ENCODE measurements at regions not wholly inside any gene's neighbourhood (a gene's known extent, or its start where the extent isn't known, plus 50 kb on each side); places are given as distances from the start of the nearest gene placed in this dataset.

GRCh38 chr21:15119486-15119885 is 54.7 kb upstream of the NRIP1 start:
- H3K4me3 ChIP-seq, result no peak overlapping the region
- no peaks in the 10 kb centered on the region for H3K36me3 ChIP-seq
- no peaks in the 10 kb centered on the region for H3K27me3 ChIP-seq
- peaks cover 7 to 13% (median 12%) of the 10 kb centered on the region in 4 donors for H3K4me1 ChIP-seq
- WGBS, result 77% methylated on average over 3 of the region's 3 CpGs
- DNase-seq (ENCODE audit: extremely low spot score), result no peak
- no peaks in the 10 kb centered on the region for H3K9me3 ChIP-seq
- no peak for TF ChIP-seq POLR2A (IDR thresholded peaks at IDR 0.05; ENCODE audit: low read depth)
- no peak for TF ChIP-seq POLR2AphosphoS5 (IDR thresholded peaks at IDR 0.05)
- no peak for TF ChIP-seq EP300 (IDR thresholded peaks at IDR 0.05)
- no peak for TF ChIP-seq CTCF (IDR thresholded peaks at IDR 0.05)
- no peak overlapping the region for H3K27ac ChIP-seq (replicated peaks in 1 of 4)
- intact Hi-C loops (cut with DNase I), result no loop called here

GRCh38 chr21:15121097-15121654 is 56.4 kb upstream of the NRIP1 start:
- H3K9me3 ChIP-seq, result no peaks in the 10 kb centered on the region
- no peak overlapping the region for H3K4me3 ChIP-seq
- H3K27me3 ChIP-seq, result no peaks in the 10 kb centered on the region
- 85% methylated on average over 5 of the region's 5 CpGs for WGBS
- H3K4me1 ChIP-seq, result peaks cover 7 to 13% (median 12%) of the 10 kb centered on the region in 4 donors
- no peak for DNase-seq (ENCODE audit: extremely low spot score)
- H3K27ac ChIP-seq (replicated peaks in 1 of 4), result peak overlapping the region in 2 of 4 donors; percentile 7 to 49
- TF ChIP-seq CTCF (IDR thresholded peaks at IDR 0.05) (no peak), EP300 (IDR thresholded peaks at IDR 0.05) (no peak), POLR2AphosphoS5 (IDR thresholded peaks at IDR 0.05) (no peak), POLR2A (IDR thresholded peaks at IDR 0.05; ENCODE audit: low read depth) (no peak)
- H3K36me3 ChIP-seq, result no peaks in the 10 kb centered on the region
- intact Hi-C loops (cut with DNase I), result no loop called here

- Histone ChIP-seq H3K27ac (replicated peaks in 1 of 4) (peak overlapping the region in 2 of 4 donors; percentile 7 to 49), H3K4me3 (no peak overlapping the region), H3K4me1 (peaks cover 7 to 13% (median 12%) of the 10 kb centered on the region in 4 donors), H3K36me3 (no peaks in the 10 kb centered on the region), H3K27me3 (no peaks in the 10 kb centered on the region), H3K9me3 (no peaks in the 10 kb centered on the region)
- WGBS, result 54% methylated on average over 3 of the region's 3 CpGs
- TF ChIP-seq EP300 (IDR thresholded peaks at IDR 0.05) (no peak), CTCF (IDR thresholded peaks at IDR 0.05) (no peak), POLR2A (IDR thresholded peaks at IDR 0.05; ENCODE audit: low read depth) (no peak)
- DNase-seq (ENCODE audit: extremely low spot score), result no peak
- intact Hi-C loops (cut with DNase I), result no loop called here
Measured at GRCh38 chr21:15121655-15122120, 56.9 kb upstream of the NRIP1 start.

GRCh38 chr21:15122241-15122640 is 57.4 kb upstream of the NRIP1 start:
- WGBS, result 52% methylated on average over 4 of the region's 4 CpGs
- Histone ChIP-seq H3K27ac (replicated peaks in 1 of 4) (peak overlapping the region in 2 of 4 donors; percentile 7 to 49), H3K4me1 (peaks cover 7 to 18% (median 14%) of the 10 kb centered on the region in 4 donors), H3K9me3 (no peaks in the 10 kb centered on the region), H3K27me3 (no peaks in the 10 kb centered on the region), H3K4me3 (no peak overlapping the region), H3K36me3 (no peaks in the 10 kb centered on the region)
- no peak for DNase-seq (ENCODE audit: extremely low spot score)
- TF ChIP-seq EP300 (IDR thresholded peaks at IDR 0.05), result no peak
- TF ChIP-seq CTCF (IDR thresholded peaks at IDR 0.05), result no peak
- intact Hi-C loops (cut with DNase I), result no loop called here

GRCh38 chr21:15124731-15125130 is 59.9 kb upstream of the NRIP1 start:
- Histone ChIP-seq H3K27ac (replicated peaks in 1 of 4) (no peak overlapping the region), H3K27me3 (no peaks in the 10 kb centered on the region), H3K4me1 (peaks cover 7 to 19% (median 14%) of the 10 kb centered on the region in 4 donors), H3K9me3 (no peaks in the 10 kb centered on the region), H3K4me3 (no peak overlapping the region), H3K36me3 (no peaks in the 10 kb centered on the region)
- intact Hi-C loops (cut with DNase I), result no loop called here
- DNase-seq (ENCODE audit: extremely low spot score), result no peak
- 77% methylated on average over 3 of the region's 3 CpGs for WGBS
- no peak for TF ChIP-seq CTCF (IDR thresholded peaks at IDR 0.05)
- TF ChIP-seq EP300 (IDR thresholded peaks at IDR 0.05), result no peak
- TF ChIP-seq POLR2AphosphoS5 (IDR thresholded peaks at IDR 0.05), result no peak
- no peak for TF ChIP-seq POLR2A (IDR thresholded peaks at IDR 0.05; ENCODE audit: low read depth)

All from esophagus muscularis mucosa (tissue), 4 donors.